ENCODE measurements at regions not wholly inside any gene's neighbourhood (a gene's known extent, or its start where the extent isn't known, plus 50 kb on each side); places are given as distances from the start of the nearest gene placed in this dataset.

- TF ChIP-seq, protein P1, sequence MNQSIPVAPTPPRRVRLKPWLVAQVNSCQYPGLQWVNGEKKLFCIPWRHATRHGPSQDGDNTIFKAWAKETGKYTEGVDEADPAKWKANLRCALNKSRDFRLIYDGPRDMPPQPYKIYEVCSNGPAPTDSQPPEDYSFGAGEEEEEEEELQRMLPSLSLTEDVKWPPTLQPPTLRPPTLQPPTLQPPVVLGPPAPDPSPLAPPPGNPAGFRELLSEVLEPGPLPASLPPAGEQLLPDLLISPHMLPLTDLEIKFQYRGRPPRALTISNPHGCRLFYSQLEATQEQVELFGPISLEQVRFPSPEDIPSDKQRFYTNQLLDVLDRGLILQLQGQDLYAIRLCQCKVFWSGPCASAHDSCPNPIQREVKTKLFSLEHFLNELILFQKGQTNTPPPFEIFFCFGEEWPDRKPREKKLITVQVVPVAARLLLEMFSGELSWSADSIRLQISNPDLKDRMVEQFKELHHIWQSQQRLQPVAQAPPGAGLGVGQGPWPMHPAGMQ (IDR thresholded peaks at IDR 0.05; ENCODE audit: borderline replicate concordance), result no peak
- TF ChIP-seq POLR2AphosphoS2 (IDR thresholded peaks at IDR 0.05; ENCODE audit: low read depth, low read length), result no peak
- TF ChIP-seq MTA2 (IDR thresholded peaks at IDR 0.05; ENCODE audit: low read depth), result no peak
- TF ChIP-seq, protein P2, sequence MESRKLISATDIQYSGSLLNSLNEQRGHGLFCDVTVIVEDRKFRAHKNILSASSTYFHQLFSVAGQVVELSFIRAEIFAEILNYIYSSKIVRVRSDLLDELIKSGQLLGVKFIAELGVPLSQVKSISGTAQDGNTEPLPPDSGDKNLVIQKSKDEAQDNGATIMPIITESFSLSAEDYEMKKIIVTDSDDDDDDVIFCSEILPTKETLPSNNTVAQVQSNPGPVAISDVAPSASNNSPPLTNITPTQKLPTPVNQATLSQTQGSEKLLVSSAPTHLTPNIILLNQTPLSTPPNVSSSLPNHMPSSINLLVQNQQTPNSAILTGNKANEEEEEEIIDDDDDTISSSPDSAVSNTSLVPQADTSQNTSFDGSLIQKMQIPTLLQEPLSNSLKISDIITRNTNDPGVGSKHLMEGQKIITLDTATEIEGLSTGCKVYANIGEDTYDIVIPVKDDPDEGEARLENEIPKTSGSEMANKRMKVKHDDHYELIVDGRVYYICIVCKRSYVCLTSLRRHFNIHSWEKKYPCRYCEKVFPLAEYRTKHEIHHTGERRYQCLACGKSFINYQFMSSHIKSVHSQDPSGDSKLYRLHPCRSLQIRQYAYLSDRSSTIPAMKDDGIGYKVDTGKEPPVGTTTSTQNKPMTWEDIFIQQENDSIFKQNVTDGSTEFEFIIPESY (IDR thresholded peaks at IDR 0.05), result no peak
- no peak for TF ChIP-seq ZZZ3 (IDR thresholded peaks at IDR 0.05; ENCODE audit: control insufficient read depth, insufficient read length, low read depth)
- TF ChIP-seq, protein P3, sequence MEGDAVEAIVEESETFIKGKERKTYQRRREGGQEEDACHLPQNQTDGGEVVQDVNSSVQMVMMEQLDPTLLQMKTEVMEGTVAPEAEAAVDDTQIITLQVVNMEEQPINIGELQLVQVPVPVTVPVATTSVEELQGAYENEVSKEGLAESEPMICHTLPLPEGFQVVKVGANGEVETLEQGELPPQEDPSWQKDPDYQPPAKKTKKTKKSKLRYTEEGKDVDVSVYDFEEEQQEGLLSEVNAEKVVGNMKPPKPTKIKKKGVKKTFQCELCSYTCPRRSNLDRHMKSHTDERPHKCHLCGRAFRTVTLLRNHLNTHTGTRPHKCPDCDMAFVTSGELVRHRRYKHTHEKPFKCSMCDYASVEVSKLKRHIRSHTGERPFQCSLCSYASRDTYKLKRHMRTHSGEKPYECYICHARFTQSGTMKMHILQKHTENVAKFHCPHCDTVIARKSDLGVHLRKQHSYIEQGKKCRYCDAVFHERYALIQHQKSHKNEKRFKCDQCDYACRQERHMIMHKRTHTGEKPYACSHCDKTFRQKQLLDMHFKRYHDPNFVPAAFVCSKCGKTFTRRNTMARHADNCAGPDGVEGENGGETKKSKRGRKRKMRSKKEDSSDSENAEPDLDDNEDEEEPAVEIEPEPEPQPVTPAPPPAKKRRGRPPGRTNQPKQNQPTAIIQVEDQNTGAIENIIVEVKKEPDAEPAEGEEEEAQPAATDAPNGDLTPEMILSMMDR (IDR thresholded peaks at IDR 0.05 in 2 of 3, conservative IDR thresholded peaks at IDR 0.05 in 1 of 3; ENCODE audit: control insufficient read depth in 2 of 3, extremely low read depth in 1 of 3, insufficient read depth in 1 of 3, low read depth in 3 of 3, low read length in 3 of 3), result no peak
Observed at GRCh38 chr14:76938092-76938500, 90.4 kb downstream of the IRF2BPL start (continued).

Data from GM12878 (cell line).